CD4-positive, alpha-beta T cell (primary cell): ENCODE measurements at regions not wholly inside any gene's neighbourhood (a gene's known extent, or its start where the extent isn't known, plus 50 kb on each side); places are given as distances from the start of the nearest gene placed in this dataset.

ENCODE experiments used
- ATAC-seq: fragments of 200-7000 bp; cut with Tn5 transposase; one replicate; pipeline ENCODE4 v1.10.0; 2022; ENCODE audit warnings: mild to moderate bottlenecking; ENCODE audit not compliant: poor library complexity
- CTCF ChIA-PET: fragments of 350-600 bp; sonication (Branson Sonifier 250); formaldehyde crosslinking; loops from one replicate; lab custom pipeline; 2021; ENCODE audit warnings: antibody characterized with exemption, inconsistent platforms; lab: Charles Lee
- POLR2A ChIA-PET: fragments of 350-600 bp; sonication (Branson Sonifier 250); formaldehyde crosslinking; loops from one replicate; lab custom pipeline; 2021; ENCODE audit warnings: antibody characterized with exemption, inconsistent platforms; lab: Charles Lee
- DNase-seq, 14 experiments: peaks; one replicate each; pipeline ENCODE4 v3.0.0-alpha.2; 2013 to 2020; ENCODE audit warnings: mixed read lengths in 2 of 14
- H3K27ac ChIP-seq, 2 donors: one replicate each; pipeline versions ENCODE4 v1.5.1 to v1.7.0; 2013; ENCODE audit warnings: low read length in 2 of 2, low read depth in 1 of 2, mild to moderate bottlenecking in 1 of 2
- H3K27me3 ChIP-seq, 2 experiments: 1 replicate in 1 of 2; 2 replicates in 1 of 2; pipeline versions ENCODE4 v1.6.1 to v1.7.0; 2013; ENCODE audit warnings: low read length in 2 of 2, control low read depth in 1 of 2, mild to moderate bottlenecking in 1 of 2, moderate library complexity in 1 of 2; ENCODE audit not compliant: insufficient read depth in 2 of 2, control insufficient read depth in 1 of 2
- H3K36me3 ChIP-seq: one replicate; pipeline ENCODE4 v1.6.1; 2013; ENCODE audit warnings: low read length, control low read depth; ENCODE audit not compliant: insufficient read depth
- H3K4me1 ChIP-seq: one replicate; pipeline ENCODE4 v1.6.1; 2013; ENCODE audit warnings: low read length, control low read depth; ENCODE audit not compliant: insufficient read depth
- H3K4me3 ChIP-seq: one replicate; pipeline ENCODE4 v1.5.1; 2013; ENCODE audit warnings: mild to moderate bottlenecking, low read length, moderate library complexity
- H3K9me3 ChIP-seq, 2 experiments: 1 replicate in 1 of 2; 2 replicates in 1 of 2; pipeline versions ENCODE4 v1.6.1 to v1.7.0; 2013; ENCODE audit warnings: low read length in 2 of 2, mild to moderate bottlenecking in 2 of 2, control low read depth in 1 of 2, moderate library complexity in 1 of 2; ENCODE audit not compliant: control insufficient read depth in 1 of 2, insufficient read depth in 1 of 2
- H3K27ac Mint-ChIP-seq: one replicate; pipeline ENCODE4 v1.8.0; 2020; ENCODE audit warnings: mixed read lengths
- H3K27me3 Mint-ChIP-seq: one replicate; pipeline ENCODE4 v1.8.0; 2021; ENCODE audit warnings: mixed read lengths
- H3K36me3 Mint-ChIP-seq: one replicate; pipeline ENCODE4 v1.8.0; 2021; ENCODE audit warnings: low read depth, mixed read lengths
- H3K4me1 Mint-ChIP-seq: one replicate; pipeline ENCODE4 v1.8.0; 2021; ENCODE audit warnings: low read depth, mixed read lengths
- H3K4me3 Mint-ChIP-seq: one replicate; pipeline ENCODE4 v1.8.0; 2020; ENCODE audit warnings: mild to moderate bottlenecking, mixed read lengths
- H3K9me3 Mint-ChIP-seq: one replicate; pipeline ENCODE4 v1.8.0; 2020; ENCODE audit warnings: mixed read lengths
- intact Hi-C, 2 experiments: fragments of 100-400 bp; cut with DNase I in 1 of 2; cut with micrococcal nuclease in 1 of 2; formaldehyde crosslinking; loops; one replicate each; pipeline versions ENCODE4 v1.15.1 to v1.9.0; 2023 to 2025; cut with DNase I, micrococcal nuclease
- TF ChIP-seq, protein P1 (sequence below): fragments of 200-600 bp; IDR thresholded peaks from one replicate; pipeline ENCODE4 v1.8.0; 2022; ENCODE audit warnings: antibody characterized with exemption, mild to moderate bottlenecking

DNA sequence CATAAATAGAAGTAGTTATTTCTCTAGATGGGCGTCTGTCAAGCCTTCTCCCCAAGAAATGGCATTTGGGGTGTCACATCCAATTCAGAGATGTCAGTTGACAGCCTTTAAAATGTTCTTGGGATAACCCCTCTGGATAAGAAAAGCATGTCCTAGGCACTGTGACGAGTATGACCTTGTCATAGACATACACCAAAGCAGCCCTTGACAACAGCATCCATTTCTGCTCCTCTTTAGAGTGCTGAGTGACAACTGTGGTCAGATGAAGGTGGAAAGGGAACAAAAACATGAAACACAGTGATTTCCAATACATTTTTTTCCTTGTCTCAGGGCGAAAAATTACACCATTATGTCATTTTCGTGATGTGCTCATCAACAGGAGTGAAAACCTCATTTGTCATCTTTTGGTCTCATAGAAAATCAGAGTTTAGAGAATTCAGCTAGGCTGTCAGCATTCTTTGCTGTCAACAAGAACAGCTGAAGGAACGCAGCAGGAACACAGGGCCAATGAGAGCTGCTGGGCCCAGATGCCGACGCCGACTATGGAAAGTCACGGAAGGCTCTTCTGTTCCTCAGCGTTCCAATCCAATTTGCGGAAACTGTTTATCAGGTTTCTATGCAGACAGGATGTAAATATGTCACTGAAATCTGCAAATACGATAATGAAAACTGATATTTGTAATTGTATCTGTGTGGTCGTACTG is 193.2 kb downstream of the ICOS start:
- CTCF ChIA-PET: no interaction called here
- no peak overlapping the region for H3K4me3 ChIP-seq
- H3K27ac ChIP-seq: no peak overlapping the region
- ATAC-seq: no peak
- intact Hi-C loops: no loop called here
- no peak for DNase-seq
- TF ChIP-seq, protein P1, sequence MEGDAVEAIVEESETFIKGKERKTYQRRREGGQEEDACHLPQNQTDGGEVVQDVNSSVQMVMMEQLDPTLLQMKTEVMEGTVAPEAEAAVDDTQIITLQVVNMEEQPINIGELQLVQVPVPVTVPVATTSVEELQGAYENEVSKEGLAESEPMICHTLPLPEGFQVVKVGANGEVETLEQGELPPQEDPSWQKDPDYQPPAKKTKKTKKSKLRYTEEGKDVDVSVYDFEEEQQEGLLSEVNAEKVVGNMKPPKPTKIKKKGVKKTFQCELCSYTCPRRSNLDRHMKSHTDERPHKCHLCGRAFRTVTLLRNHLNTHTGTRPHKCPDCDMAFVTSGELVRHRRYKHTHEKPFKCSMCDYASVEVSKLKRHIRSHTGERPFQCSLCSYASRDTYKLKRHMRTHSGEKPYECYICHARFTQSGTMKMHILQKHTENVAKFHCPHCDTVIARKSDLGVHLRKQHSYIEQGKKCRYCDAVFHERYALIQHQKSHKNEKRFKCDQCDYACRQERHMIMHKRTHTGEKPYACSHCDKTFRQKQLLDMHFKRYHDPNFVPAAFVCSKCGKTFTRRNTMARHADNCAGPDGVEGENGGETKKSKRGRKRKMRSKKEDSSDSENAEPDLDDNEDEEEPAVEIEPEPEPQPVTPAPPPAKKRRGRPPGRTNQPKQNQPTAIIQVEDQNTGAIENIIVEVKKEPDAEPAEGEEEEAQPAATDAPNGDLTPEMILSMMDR: no peak
- H3K27me3 ChIP-seq: no peaks in the 10 kb centered on the region
- no peaks in the 10 kb centered on the region for H3K36me3 Mint-ChIP-seq
- no peaks in the 10 kb centered on the region for H3K27me3 Mint-ChIP-seq
- H3K27ac Mint-ChIP-seq: no peak overlapping the region
- H3K4me1 Mint-ChIP-seq: no peaks in the 10 kb centered on the region
- H3K4me1 ChIP-seq: no peaks in the 10 kb centered on the region
- H3K9me3 Mint-ChIP-seq: no peaks in the 10 kb centered on the region
- H3K9me3 ChIP-seq: no peaks in the 10 kb centered on the region
- no peaks in the 10 kb centered on the region for H3K36me3 ChIP-seq
- H3K4me3 Mint-ChIP-seq: no peak overlapping the region
- POLR2A ChIA-PET: no interaction called here

DNA sequence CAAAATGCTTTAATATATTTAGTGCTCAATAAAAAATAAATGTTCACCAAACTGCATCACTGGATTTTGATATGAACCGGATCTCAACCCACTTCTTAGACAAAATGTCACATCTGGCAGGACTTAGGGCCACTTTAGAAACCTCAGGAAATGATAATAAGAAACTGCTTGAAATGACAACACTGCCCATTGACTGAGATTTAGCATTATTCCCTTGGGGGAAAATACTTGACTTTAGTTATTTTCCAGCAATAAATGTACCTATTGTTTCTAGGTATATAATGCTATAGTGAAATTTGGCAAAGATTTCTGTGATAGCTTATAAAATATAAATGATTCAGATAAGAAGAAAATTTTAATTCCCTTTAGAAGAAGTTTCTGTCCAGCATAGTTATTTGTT is 195.1 kb downstream of the ICOS start:
- TF ChIP-seq, protein P1: no peak
- Mint-ChIP-seq H3K27ac (no peak overlapping the region), H3K4me1 (no peaks in the 10 kb centered on the region), H3K4me3 (no peak overlapping the region), H3K9me3 (no peaks in the 10 kb centered on the region), H3K27me3 (no peaks in the 10 kb centered on the region), H3K36me3 (no peaks in the 10 kb centered on the region)
- ATAC-seq: no peak
- CTCF ChIA-PET: no interaction called here
- Histone ChIP-seq H3K9me3 (no peaks in the 10 kb centered on the region), H3K4me1 (no peaks in the 10 kb centered on the region), H3K4me3 (no peak overlapping the region), H3K27ac (no peak overlapping the region), H3K27me3 (no peaks in the 10 kb centered on the region), H3K36me3 (no peaks in the 10 kb centered on the region)
- POLR2A ChIA-PET: no interaction called here
- DNase-seq: no peak
- intact Hi-C loops: no loop called here

DNA sequence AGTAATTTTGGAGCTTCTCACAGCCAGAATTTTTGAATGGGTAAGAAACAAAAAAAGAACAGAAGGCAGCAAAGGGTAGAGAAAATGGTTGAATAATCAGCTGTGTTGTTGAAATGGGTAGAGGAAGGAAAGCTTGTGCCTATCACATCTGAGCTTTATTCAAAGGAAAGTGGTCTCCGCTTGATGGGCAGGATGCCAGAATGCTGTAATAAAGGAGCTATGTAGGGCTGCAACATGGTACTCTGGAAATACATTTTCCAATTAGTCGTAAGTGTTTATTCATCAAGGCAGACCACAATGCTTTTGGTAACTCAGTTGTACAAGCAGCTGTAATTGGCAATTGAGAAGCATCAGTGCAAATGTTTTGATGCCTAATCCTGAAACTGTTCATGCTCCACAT is 196.9 kb downstream of the ICOS start:
- no peaks in the 10 kb centered on the region for H3K36me3 ChIP-seq
- intact Hi-C loops: no loop called here
- DNase-seq (no peak), ATAC-seq (no peak)
- no peaks in the 10 kb centered on the region for H3K27me3 ChIP-seq
- Mint-ChIP-seq H3K9me3 (no peaks in the 10 kb centered on the region), H3K4me3 (no peak overlapping the region), H3K36me3 (no peaks in the 10 kb centered on the region), H3K27me3 (no peaks in the 10 kb centered on the region), H3K4me1 (no peaks in the 10 kb centered on the region), H3K27ac (no peak overlapping the region)
- TF ChIP-seq, protein P1: no peak
- CTCF ChIA-PET: interaction anchor here (1.4 kb wide), 1 partner anchor 39 kb away, joined by 3 read pairs; no protein-coding TSS in a partner anchor
- H3K9me3 ChIP-seq: no peaks in the 10 kb centered on the region
- no peak overlapping the region for H3K4me3 ChIP-seq
- no peak overlapping the region for H3K27ac ChIP-seq
- POLR2A ChIA-PET: no interaction called here
- H3K4me1 ChIP-seq: no peaks in the 10 kb centered on the region
